ENCODE measurements at regions not wholly inside any gene's neighbourhood (a gene's known extent, or its start where the extent isn't known, plus 50 kb on each side); places are given as distances from the start of the nearest gene placed in this dataset.

- DNase-seq = no peak
Observed at GRCh38 chr12:89289720-89290119, 62.6 kb downstream of the DUSP6 start.

GRCh38 chr12:89288959-89289358, 63.3 kb downstream of the DUSP6 start:
- no peak for DNase-seq

- DNase-seq = no peak
Observed at GRCh38 chr12:89286501-89286900, 65.8 kb downstream of the DUSP6 start.

- no peak for DNase-seq
Observed at GRCh38 chr12:89281539-89281867, 70.8 kb downstream of the DUSP6 start.

GRCh38 chr12:89280833-89281538, 71.3 kb downstream of the DUSP6 start:
- peak; percentile 32 to 58 (median 46) for DNase-seq

- no peak for DNase-seq
Observed at GRCh38 chr12:89279499-89279898, 72.8 kb downstream of the DUSP6 start.

- no peak for DNase-seq
Observed at GRCh38 chr12:89278862-89279261, 73.4 kb downstream of the DUSP6 start.

GRCh38 chr12:89278169-89278568, 74.1 kb downstream of the DUSP6 start:
- no peak for DNase-seq

GRCh38 chr12:89276860-89277259, 75.4 kb downstream of the DUSP6 start:
- no peak for DNase-seq

- no peak for DNase-seq
Observed at GRCh38 chr12:89273525-89273924, 78.8 kb downstream of the DUSP6 start.

- no peak for DNase-seq
Observed at GRCh38 chr12:89270548-89270947, 81.8 kb downstream of the DUSP6 start.

GRCh38 chr12:89269174-89269573, 83.1 kb downstream of the DUSP6 start:
- DNase-seq = no peak

GRCh38 chr12:89267404-89267803, 84.9 kb downstream of the DUSP6 start:
- DNase-seq = peak in 1 of 3 donors; percentile 58

GRCh38 chr12:89266574-89267188, 85.6 kb downstream of the DUSP6 start:
- DNase-seq = peak in 2 of 3 donors; percentile 59 to 70

- peak in 1 of 3 donors; percentile 50 for DNase-seq
Observed at GRCh38 chr12:89264837-89265236, 87.5 kb downstream of the DUSP6 start.

- no peak for DNase-seq
Observed at GRCh38 chr12:89263900-89264299, 88.4 kb downstream of the DUSP6 start.

- DNase-seq = no peak
Observed at GRCh38 chr12:89262855-89263552, 89.3 kb downstream of the DUSP6 start.

GRCh38 chr12:89261982-89262381, 90.3 kb downstream of the DUSP6 start:
- DNase-seq = no peak

GRCh38 chr12:89260841-89261637, 91.3 kb downstream of the DUSP6 start:
- DNase-seq = peak in 1 of 3 donors; percentile 44

GRCh38 chr12:89259821-89260220, 92.5 kb downstream of the DUSP6 start:
- DNase-seq = peak in 2 of 3 donors; percentile 60

- no peak for DNase-seq
Observed at GRCh38 chr12:89258240-89258969, 93.9 kb downstream of the DUSP6 start.

- no peak for DNase-seq
Observed at GRCh38 chr12:89257340-89257739, 95.0 kb downstream of the DUSP6 start.

- DNase-seq = no peak
Observed at GRCh38 chr12:89256060-89256459, 96.2 kb downstream of the DUSP6 start.

All from suppressor macrophage treated with lipopolysaccharide for 1 hour (primary cell).